BLaER1 (cell line): ENCODE measurements at regions not wholly inside any gene's neighbourhood (a gene's known extent, or its start where the extent isn't known, plus 50 kb on each side); places are given as distances from the start of the nearest gene placed in this dataset.

ENCODE experiments used
- H3K27ac ChIP-seq: shearing (Covaris generic); formaldehyde crosslinking; 2 replicates; pipeline ENCODE4 v1.8.1; 2022
- H3K27me3 ChIP-seq: shearing (Covaris generic); formaldehyde crosslinking; 2 replicates; pipeline ENCODE4 v1.8.1; 2022
- H3K36me3 ChIP-seq: shearing (Covaris generic); formaldehyde crosslinking; 2 replicates; pipeline ENCODE4 v1.8.1; 2022
- H3K4me1 ChIP-seq: shearing (Covaris generic); formaldehyde crosslinking; 2 replicates; pipeline ENCODE4 v1.8.1; 2022
- H3K4me2 ChIP-seq: shearing (Covaris generic); formaldehyde crosslinking; 2 replicates; pipeline ENCODE4 v1.8.1; 2022
- H3K4me3 ChIP-seq: shearing (Covaris generic); formaldehyde crosslinking; 2 replicates; pipeline ENCODE4 v1.8.1; 2022
- H3K9ac ChIP-seq: shearing (Covaris generic); formaldehyde crosslinking; 2 replicates; pipeline ENCODE4 v1.8.1; 2022
- H3K9me3 ChIP-seq: shearing (Covaris generic); formaldehyde crosslinking; 2 replicates; pipeline ENCODE4 v1.8.1; 2022
- H4K20me1 ChIP-seq: shearing (Covaris generic); formaldehyde crosslinking; 2 replicates; pipeline ENCODE4 v1.8.1; 2022
- Cebpa-rat ChIP-seq: shearing (Covaris generic); IDR thresholded peaks from 2 replicates; pipeline ENCODE4 v1.8.1; 2022

DNA sequence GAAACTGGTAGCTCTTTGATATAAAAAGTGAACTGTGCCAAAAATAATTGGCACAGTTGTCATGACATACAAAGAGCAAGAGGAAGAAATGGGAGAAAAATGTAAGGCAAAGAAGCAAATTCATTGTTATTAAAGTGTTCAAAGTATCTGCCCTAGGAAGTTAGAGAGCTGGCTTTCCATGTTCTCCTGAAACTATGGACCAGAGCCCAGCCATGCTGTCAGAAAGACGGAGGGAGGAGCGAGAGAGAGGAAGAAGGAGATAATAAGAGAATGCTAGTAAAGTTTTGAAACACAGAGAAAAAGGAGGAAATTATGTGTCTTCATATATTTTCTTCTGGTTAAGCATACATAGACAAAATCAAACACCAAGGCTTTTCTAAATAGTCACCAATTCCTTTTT lies 78.1 kb upstream of the PELI2 start:
- H3K36me3 ChIP-seq: no peaks in the 10 kb centered on the region
- no peaks in the 10 kb centered on the region for H3K27me3 ChIP-seq
- TF ChIP-seq Cebpa-rat: no peak
- H3K4me2 ChIP-seq: no peak overlapping the region
- no peak overlapping the region for H3K4me3 ChIP-seq
- no peak overlapping the region for H3K27ac ChIP-seq
- no peak overlapping the region for H3K9ac ChIP-seq
- H3K4me1 ChIP-seq: no peaks in the 10 kb centered on the region
- H3K9me3 ChIP-seq: no peaks in the 10 kb centered on the region
- H4K20me1 ChIP-seq: no peaks in the 10 kb centered on the region

DNA sequence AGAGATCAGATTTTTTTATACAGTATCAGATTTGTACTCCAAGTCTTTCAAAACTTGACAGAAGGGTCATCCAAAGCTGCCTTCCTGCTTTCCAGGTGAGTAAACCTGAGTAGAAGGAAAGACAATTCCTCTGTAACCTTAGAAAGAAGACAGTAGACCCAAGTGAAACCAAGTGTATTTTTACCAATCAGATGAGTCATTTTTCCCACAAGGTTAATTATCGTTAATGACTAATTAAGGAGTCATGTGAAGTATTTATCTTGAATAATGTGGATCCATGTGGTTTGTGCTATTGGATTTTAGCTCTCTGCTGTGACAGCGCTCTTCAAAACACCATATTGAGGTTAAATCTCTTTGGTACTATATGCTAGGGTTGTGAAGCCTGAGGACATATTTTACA lies 74.0 kb upstream of the PELI2 start:
- Histone ChIP-seq H3K27ac (no peak overlapping the region), H3K4me3 (no peak overlapping the region), H3K4me2 (no peak overlapping the region), H3K4me1 (no peaks in the 10 kb centered on the region), H4K20me1 (no peaks in the 10 kb centered on the region), H3K27me3 (no peaks in the 10 kb centered on the region), H3K9ac (no peak overlapping the region), H3K9me3 (no peaks in the 10 kb centered on the region), H3K36me3 (no peaks in the 10 kb centered on the region)
- TF ChIP-seq Cebpa-rat: no peak

DNA sequence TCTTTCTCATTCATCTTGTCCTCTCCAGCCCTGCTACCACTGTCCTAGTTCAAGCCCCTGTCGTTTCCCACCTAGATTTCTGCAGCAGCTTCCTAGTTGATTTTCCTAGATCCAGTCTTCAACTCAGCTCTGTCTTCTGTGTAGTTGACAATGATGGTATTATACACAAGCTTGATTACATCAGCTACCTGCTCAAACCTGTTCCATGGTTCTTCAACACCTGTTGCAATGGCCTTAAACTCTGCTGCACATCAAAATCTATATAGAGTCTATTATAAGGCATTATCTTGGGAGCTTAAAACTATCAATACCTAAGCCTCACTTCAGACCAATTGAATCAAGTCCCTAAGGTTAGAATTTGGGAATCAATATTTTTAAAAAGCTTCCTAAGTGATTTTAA lies 71.7 kb upstream of the PELI2 start:
- H3K27me3 ChIP-seq: no peaks in the 10 kb centered on the region
- no peak overlapping the region for H3K9ac ChIP-seq
- no peaks in the 10 kb centered on the region for H3K4me1 ChIP-seq
- TF ChIP-seq Cebpa-rat: no peak
- H3K36me3 ChIP-seq: no peaks in the 10 kb centered on the region
- H3K27ac ChIP-seq: no peak overlapping the region
- no peak overlapping the region for H3K4me2 ChIP-seq
- H4K20me1 ChIP-seq: no peaks in the 10 kb centered on the region
- H3K4me3 ChIP-seq: no peak overlapping the region
- no peaks in the 10 kb centered on the region for H3K9me3 ChIP-seq

DNA sequence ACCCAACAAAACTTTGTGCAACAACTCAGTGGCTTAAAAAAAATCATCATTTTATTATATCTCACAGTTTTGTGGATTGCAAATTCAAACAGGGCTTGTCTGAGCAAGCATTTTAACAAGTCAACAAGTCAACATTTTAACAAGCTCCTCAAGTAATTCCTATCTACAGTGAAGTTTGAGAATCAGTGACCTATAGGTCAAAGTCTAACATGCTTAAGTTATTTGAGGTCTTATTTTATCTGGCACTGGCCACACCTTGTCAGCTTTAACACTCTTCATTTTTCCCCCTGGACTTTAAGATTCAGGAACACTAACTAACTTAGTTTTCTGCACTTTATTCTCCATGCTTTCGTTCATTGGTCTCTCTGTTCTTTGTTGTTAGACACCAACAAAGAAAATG lies 71.2 kb upstream of the PELI2 start:
- no peak for TF ChIP-seq Cebpa-rat
- no peaks in the 10 kb centered on the region for H3K36me3 ChIP-seq
- no peaks in the 10 kb centered on the region for H4K20me1 ChIP-seq
- H3K9me3 ChIP-seq: no peaks in the 10 kb centered on the region
- H3K4me2 ChIP-seq: no peak overlapping the region
- no peaks in the 10 kb centered on the region for H3K4me1 ChIP-seq
- H3K27me3 ChIP-seq: no peaks in the 10 kb centered on the region
- no peak overlapping the region for H3K4me3 ChIP-seq
- H3K9ac ChIP-seq: no peak overlapping the region
- no peak overlapping the region for H3K27ac ChIP-seq

DNA sequence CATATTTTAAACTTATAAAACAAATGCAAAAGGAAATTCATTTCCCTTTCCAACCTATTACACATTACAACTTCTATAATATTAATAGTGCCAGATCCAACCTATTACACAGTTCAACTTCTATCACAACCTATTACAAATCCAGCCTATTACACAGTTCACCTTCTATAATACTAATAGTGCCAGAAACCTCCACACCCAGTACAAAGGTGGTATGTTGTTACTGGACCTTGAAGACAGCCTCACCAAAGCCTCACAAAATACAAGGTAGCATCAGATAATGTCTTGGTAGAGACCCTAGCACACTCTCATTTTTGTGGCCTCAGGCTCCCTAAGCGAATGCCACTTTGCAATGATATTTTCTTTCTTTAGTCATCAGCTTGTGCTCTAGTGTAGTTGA lies 68.7 kb upstream of the PELI2 start:
- H3K4me1 ChIP-seq: no peaks in the 10 kb centered on the region
- H3K9ac ChIP-seq: no peak overlapping the region
- TF ChIP-seq Cebpa-rat: no peak
- H3K36me3 ChIP-seq: no peaks in the 10 kb centered on the region
- no peaks in the 10 kb centered on the region for H3K27me3 ChIP-seq
- H3K4me3 ChIP-seq: no peak overlapping the region
- no peaks in the 10 kb centered on the region for H3K9me3 ChIP-seq
- no peak overlapping the region for H3K4me2 ChIP-seq
- no peaks in the 10 kb centered on the region for H4K20me1 ChIP-seq
- no peak overlapping the region for H3K27ac ChIP-seq

DNA sequence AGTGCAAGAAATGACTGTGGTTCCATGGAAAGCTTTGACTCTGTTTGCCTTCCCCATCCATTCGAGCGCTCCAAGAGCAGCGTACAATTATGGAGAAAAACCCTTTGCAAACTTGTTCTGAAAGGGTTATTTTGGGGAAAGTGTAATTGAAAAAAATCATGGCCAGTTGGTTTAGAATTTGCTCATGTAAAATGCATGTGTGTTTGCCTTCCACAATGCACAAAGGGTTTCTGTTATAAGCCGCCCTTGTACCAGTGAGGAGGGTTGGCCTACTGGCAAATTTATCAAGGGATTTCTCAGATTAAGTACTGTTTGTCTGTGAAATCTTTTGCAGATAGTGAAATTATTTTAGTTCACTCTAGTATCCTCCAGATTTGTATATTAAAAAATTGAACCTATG lies 62.7 kb upstream of the PELI2 start:
- H4K20me1 ChIP-seq: no peaks in the 10 kb centered on the region
- no peak overlapping the region for H3K4me2 ChIP-seq
- no peak overlapping the region for H3K27ac ChIP-seq
- no peaks in the 10 kb centered on the region for H3K36me3 ChIP-seq
- H3K9ac ChIP-seq: no peak overlapping the region
- H3K4me3 ChIP-seq: no peak overlapping the region
- no peaks in the 10 kb centered on the region for H3K27me3 ChIP-seq
- H3K9me3 ChIP-seq: no peaks in the 10 kb centered on the region
- TF ChIP-seq Cebpa-rat: no peak
- H3K4me1 ChIP-seq: no peaks in the 10 kb centered on the region

DNA sequence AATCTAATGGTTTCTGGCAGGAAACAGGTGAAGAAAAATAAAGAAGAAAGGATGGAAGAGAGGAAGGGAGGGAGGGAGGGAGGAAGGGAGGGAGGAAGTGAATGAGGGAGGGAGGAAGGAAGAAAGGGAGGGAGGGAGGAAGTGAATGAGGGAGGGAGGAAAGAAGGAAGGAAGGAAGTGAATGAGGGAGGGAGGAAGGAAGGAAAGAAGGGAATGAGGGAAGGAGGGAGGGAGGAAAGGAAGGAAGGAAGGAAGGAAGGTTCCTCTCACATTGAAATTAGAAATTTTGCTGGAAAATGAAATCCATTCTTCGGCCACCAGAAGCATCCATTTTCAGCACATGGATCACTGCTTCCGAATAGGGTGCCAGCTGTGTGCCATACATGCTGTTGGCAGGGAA lies 62.2 kb upstream of the PELI2 start:
- Histone ChIP-seq H3K9me3 (no peaks in the 10 kb centered on the region), H4K20me1 (no peaks in the 10 kb centered on the region), H3K27ac (no peak overlapping the region), H3K36me3 (no peaks in the 10 kb centered on the region), H3K4me2 (no peak overlapping the region), H3K4me1 (no peaks in the 10 kb centered on the region), H3K27me3 (no peaks in the 10 kb centered on the region), H3K4me3 (no peak overlapping the region), H3K9ac (no peak overlapping the region)
- TF ChIP-seq Cebpa-rat: no peak

DNA sequence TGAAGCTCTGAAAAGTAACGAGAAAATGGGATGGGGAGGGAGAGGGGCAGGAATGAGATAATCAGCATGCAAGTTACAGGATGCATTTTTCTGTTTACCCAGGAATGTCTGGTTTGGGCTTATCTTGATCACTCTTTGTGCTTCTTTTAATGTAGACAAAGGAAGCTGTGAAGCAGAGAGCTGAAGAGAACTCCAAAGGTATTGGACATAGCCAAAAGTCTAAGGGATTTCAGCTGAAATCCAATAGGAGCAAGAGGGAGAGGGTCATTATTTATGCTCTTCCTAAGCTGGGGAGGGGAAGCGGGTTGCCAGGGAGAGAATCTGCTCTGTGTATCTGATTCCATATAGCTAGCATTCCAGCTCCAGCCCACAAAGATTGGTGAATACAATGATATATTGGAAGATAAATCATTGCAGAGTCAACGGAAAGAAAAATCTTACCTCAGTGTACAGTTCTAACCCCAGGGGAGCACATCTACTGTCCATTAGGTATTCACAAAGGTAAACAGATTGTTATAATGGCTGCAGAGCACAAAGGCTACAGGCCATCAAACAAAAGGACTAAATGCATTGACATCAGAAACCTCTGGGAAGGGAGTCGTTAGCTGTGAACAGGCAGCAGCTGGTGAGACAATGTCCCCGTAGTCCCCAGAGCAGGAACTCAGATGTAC lies 61.0 kb upstream of the PELI2 start:
- Histone ChIP-seq H3K4me1 (no peaks in the 10 kb centered on the region), H3K9ac (no peak overlapping the region), H3K27me3 (no peaks in the 10 kb centered on the region), H4K20me1 (no peaks in the 10 kb centered on the region), H3K4me2 (no peak overlapping the region), H3K4me3 (no peak overlapping the region), H3K36me3 (no peaks in the 10 kb centered on the region), H3K9me3 (no peaks in the 10 kb centered on the region), H3K27ac (no peak overlapping the region)
- TF ChIP-seq Cebpa-rat: no peak

DNA sequence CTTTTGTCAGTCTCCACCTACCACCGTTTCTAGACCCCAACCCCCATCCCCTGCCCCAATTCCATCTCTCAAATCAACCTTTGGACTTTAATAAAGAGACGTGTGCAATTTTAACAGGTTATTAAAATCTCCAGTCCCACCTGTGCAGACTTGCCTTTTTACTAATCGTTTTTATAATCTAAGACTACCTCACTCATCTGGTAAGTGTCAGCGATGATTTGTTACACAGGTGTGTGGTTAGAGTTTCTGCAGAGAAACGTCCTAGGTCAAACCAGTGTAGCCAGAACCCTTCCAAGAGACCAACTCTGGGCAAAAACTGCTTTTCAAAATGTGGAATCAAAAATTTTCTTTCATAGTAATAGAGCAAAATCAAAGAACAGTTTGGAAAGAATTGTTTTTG lies 60.4 kb upstream of the PELI2 start:
- H3K9ac ChIP-seq: no peak overlapping the region
- H3K27me3 ChIP-seq: no peaks in the 10 kb centered on the region
- no peak overlapping the region for H3K27ac ChIP-seq
- no peaks in the 10 kb centered on the region for H4K20me1 ChIP-seq
- H3K36me3 ChIP-seq: no peaks in the 10 kb centered on the region
- TF ChIP-seq Cebpa-rat: no peak
- no peak overlapping the region for H3K4me2 ChIP-seq
- H3K9me3 ChIP-seq: no peaks in the 10 kb centered on the region
- no peaks in the 10 kb centered on the region for H3K4me1 ChIP-seq
- H3K4me3 ChIP-seq: no peak overlapping the region

DNA sequence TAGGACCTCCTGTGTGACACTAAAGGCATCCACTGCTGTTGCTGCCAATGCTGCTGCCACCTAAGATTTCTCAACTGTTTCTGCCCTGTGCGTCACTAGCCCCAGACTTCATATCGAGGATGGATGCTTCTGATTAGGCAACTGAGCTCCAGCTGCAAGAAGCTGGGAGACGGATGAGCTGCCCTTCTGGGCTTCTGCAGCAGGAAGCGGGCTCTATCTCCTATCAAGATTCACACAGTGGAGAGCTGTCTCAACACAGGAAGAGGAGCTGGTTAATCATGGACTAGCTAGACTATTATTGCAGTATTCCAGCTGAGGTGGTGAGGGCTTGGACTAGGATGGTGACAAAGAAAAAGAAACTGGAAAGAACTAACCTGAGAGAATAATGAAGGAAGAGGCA lies 59.2 kb upstream of the PELI2 start:
- no peak for TF ChIP-seq Cebpa-rat
- no peak overlapping the region for H3K4me2 ChIP-seq

DNA sequence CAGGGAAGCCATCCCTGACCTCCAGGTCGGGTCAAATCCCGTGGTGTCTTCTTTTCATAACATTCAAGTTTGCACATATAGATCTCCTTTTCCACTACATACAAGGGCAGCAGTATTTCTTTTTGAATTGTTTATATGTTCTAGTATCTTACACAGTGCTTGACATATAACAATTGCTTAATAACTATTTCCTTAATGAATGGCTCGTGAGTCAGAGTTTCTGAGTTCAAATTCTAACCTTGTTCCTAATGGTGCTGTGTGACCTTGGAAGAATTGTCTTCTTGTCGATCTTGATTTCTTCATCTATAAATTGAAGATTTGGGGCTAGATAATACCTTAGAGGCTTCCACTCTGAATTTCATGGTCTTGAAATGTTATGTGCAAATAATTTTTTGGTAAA lies 57.2 kb upstream of the PELI2 start:
- no peak overlapping the region for H3K27ac ChIP-seq
- no peaks in the 10 kb centered on the region for H3K27me3 ChIP-seq
- no peaks in the 10 kb centered on the region for H3K9me3 ChIP-seq
- H3K36me3 ChIP-seq: no peaks in the 10 kb centered on the region
- no peak overlapping the region for H3K4me3 ChIP-seq
- H4K20me1 ChIP-seq: no peaks in the 10 kb centered on the region
- TF ChIP-seq Cebpa-rat: no peak
- no peaks in the 10 kb centered on the region for H3K4me1 ChIP-seq
- no peak overlapping the region for H3K4me2 ChIP-seq
- no peak overlapping the region for H3K9ac ChIP-seq

More for the DNA sequence above, 59.2 kb upstream of the PELI2 start:
- Histone ChIP-seq H3K4me3 (no peak overlapping the region), H4K20me1 (no peaks in the 10 kb centered on the region), H3K9ac (no peak overlapping the region), H3K4me1 (no peaks in the 10 kb centered on the region), H3K27me3 (no peaks in the 10 kb centered on the region), H3K36me3 (no peaks in the 10 kb centered on the region), H3K9me3 (no peaks in the 10 kb centered on the region), H3K27ac (no peak overlapping the region)
